ENCODE measurements at regions not wholly inside any gene's neighbourhood (a gene's known extent, or its start where the extent isn't known, plus 50 kb on each side); places are given as distances from the start of the nearest gene placed in this dataset.
A peak's percentile ranks its signal among the peaks of the same experiment; 100 is the strongest.
"Not testable (repeated sequence)": the region's sequence is repeated elsewhere in the genome, so short reads cannot be mapped to it uniquely, and the experiment has no call there.

- no peak for DNase-seq
Observed at GRCh38 chr15:77837649-77838025, 204.9 kb upstream of the LINGO1 start.

DNA sequence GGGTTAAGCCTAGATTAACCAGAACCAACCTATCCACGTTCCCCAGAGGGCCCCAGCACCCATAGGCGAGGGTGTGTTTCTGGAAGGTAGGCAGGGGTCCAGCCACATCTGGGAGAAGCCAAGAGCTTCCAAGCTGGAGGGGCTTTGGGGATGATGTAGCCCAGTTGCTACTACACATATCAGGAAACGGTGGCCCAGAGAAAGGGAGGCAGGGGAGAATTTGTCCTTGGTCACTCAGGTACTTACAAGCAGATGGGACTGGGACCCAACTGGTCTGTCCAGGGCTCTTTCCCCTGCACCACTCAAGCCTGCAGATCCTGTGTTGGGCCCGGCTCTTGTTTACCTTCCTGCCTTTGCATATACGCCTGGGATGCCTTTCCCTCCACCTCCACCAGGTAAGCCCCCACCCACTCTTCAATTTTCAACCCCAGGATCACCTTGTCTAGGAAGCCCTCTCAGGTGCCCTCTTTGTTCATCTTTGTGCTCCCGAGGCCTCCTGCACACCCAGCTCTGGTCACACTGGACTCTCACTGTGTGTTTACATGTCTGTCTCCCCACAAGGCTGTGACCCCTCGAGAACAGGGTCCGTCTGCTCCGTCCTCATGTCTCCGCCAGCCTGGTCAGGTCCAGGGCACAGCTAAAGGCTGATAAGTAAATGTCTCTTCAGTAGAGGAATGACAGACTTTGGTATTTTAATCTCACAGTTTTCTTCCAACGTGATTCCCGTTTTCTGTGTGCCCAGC, 204.4 kb upstream of the LINGO1 start:
- DNase-seq, result no peak

DNA sequence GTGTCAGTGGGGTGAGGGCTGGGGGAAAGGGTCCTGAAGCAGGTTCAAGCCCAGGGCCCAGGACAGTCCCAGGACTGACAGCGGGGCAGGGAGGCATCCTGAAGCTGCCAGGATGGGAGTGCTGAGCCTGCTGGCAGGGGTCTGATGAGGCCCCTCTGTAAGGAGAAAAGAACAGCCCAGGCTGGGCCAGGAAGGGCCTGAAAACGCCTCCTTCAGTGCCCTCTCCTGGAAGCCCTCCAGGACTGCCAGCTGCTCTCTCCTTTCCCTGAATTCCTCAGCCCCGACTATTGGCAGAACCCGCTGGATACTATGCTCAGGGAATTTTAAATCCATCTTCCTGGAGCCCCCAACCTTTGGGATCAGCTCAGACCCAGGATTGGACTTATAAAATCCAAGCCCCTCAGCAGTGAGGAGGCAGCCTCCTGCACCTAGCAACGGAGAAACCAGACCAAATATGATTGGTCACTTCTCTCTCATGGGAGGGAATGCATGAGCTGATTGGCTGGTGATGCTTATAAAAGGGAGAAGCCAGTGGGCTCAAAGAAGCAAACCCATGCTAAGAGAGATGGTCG, 203.5 kb upstream of the LINGO1 start:
- no peak for DNase-seq

- no peak for DNase-seq
Observed at GRCh38 chr15:77834276-77834990, 201.7 kb upstream of the LINGO1 start.

- no peak for DNase-seq
Observed at GRCh38 chr15:77832874-77833273, 200.2 kb upstream of the LINGO1 start.

DNA sequence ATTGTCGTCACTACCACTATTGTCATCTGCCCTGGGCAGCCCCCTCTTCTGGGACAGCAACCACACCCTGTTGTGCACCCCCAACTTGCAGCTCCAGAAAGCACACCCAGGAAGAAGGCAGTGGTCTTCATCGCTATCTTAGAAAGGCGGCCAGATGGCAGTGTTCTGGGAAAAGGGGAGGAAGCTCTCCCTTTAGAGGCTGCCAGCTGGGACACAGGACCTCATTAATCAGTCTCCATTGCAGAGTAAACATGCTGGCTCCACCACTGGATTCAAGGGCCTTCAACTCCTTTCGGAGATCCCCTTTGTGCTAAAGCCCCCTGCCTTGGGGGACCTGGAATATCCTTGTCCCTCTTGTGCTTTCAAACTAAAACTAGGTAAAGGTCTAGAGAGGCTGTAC, 199.3 kb upstream of the LINGO1 start:
- no peak for DNase-seq

- DNase-seq, result no peak
Observed at GRCh38 chr15:77830051-77830468, 197.3 kb upstream of the LINGO1 start.

DNA sequence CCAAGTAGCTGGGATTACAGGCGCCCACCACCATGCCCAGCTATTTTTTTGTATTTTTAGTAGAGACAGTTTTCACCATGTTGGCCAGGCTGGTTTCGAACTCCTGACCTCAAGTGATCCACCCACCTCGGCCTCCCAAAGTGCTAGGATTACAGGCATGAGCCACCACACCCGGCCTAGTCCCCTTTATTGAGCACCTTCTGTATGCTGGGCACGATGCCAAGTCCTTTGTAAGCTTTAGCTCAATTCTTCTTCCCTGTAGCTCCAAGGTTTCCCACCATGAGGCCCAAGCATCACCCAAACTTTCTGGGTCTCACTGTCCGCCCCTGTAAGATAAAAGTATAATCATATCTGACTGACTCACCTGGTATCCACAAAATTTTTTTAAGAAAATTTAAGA, 196.6 kb upstream of the LINGO1 start:
- DNase-seq, result not testable (repeated sequence)

GRCh38 chr15:77827860-77828259, 195.1 kb upstream of the LINGO1 start:
- DNase-seq, result no peak

DNA sequence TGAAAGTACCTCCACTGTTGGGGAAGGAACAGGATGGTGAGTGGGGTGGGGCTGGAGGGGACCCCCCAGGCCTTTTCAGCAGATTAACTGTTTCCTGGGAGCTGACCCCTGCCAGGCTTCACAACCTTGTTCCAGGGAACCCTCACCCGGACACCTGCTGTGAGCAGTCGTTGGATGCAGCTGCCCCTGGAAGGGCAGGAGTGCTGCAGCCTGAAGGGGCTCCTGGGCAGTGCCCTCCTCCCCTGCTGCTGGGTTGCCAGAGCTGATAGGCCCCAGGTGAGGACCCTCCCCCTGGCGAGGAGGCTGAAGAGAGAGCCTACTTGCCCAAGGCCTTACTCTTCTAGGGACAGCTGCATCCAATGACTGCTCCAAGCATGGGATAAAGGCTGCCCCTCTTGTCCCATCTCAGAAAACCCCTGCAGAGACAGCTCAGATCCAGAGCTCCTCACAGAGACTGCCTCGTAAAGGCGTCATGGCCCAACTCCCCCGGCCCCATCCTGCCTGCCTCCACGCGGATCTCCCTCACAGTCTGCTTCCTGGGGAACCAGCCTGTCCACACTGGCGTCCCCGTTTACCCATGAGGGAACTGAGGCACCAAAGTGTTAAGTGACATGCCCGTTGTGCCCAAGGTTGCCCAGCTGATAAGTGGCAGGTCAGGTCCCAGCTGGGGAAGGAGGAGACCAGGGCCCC, 193.4 kb upstream of the LINGO1 start:
- DNase-seq, result no peak

DNA sequence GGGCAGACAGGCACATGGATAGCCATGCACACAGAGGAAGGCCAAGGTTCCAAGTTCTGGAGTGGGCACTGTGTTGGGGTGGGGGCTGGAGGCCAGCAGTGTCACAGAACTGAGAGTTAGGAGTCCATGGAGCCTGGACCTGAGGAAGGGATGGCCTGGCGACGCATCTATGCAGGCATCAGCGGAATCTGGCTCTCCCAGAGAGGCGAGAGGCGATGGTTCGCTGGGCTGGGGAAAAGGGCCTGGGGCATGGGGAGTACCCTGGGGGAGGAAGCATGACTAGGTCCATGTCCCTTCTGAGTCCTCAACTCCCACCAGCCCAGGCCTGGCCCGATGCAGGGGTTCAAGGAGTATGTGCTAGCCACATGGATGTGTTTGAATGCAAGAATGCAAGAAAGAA, 192.8 kb upstream of the LINGO1 start:
- no peak for DNase-seq

DNA sequence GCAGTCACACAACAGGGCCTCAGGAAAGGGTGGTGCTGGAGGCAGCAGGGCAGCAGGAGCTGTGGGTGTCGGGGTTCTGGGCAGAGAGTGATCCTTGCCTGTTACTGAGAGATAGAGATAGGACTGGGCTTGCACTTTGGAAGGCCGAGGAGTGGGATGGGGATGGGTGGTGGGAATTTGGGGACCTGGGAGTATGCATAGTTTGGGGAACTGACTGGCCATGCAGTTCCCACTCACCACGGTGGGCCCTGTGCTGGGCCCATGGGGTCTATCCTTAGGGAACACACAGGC, 192.5 kb upstream of the LINGO1 start:
- DNase-seq, result no peak

- DNase-seq, result no peak
Observed at GRCh38 chr15:77824361-77825251, 191.9 kb upstream of the LINGO1 start.

- DNase-seq, result no peak
Observed at GRCh38 chr15:77823736-77824135, 191.0 kb upstream of the LINGO1 start.

GRCh38 chr15:77822631-77823230, 190.0 kb upstream of the LINGO1 start:
- no peak for DNase-seq

DNA sequence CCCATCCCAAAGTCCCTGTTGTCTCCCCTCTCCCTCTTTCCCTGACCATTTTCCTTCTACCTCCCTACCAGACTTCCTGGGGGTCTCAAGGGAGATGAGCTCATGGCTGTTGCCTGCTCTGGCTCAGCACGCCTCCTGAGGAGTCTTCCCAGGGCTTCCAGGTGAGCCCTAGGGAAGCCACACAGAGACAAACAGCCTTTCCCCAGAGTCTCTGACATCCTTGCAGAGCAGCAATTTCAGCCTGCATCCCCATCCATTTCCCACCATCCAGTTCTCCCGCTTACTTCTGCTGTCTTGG, 189.2 kb upstream of the LINGO1 start:
- no peak for DNase-seq

- DNase-seq, result peak; percentile 36
Observed at GRCh38 chr15:77821188-77821958, 188.7 kb upstream of the LINGO1 start.

- peak; percentile 24 for DNase-seq
Observed at GRCh38 chr15:77819851-77820728, 187.4 kb upstream of the LINGO1 start.

DNA sequence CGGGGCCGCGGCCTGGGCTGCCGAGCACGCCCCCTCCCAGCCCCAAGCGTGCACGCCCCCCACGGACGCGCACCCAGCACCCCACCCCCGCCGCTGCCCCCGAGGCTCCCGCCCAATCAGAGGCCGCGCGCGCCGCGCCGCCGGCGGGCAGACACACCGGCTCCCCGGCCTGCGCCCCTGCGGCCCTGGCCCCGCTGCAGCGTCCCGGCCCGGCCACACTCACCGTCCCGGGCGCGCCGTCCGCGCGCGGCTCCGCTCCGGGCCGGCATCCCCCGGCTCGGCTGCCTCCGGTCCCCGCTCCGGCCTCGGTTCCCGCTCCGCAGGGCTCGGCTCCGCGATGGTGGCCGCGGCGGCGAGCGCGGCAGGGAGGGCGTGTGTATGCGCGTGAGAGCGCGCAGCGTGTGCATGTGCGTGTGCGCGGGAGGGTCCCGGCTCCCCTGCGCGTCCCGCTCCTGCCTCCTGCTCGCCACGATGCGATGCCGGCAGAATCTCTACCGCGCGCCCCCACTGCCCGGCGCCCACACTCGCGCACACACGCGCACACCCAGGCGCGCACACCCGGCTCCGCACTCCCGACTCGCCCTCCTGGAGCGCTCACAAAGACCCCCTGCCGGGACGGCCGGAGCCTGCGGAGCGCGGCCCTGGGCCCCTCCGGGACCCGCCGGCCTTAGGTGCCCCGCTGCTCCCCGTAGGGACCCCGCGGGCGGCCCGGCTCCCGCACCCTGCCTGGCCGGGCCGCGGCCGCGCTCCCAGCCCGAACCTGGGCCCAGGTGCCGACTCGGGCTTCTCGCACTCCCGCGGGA, 186.5 kb upstream of the LINGO1 start:
- no peak for DNase-seq

DNA sequence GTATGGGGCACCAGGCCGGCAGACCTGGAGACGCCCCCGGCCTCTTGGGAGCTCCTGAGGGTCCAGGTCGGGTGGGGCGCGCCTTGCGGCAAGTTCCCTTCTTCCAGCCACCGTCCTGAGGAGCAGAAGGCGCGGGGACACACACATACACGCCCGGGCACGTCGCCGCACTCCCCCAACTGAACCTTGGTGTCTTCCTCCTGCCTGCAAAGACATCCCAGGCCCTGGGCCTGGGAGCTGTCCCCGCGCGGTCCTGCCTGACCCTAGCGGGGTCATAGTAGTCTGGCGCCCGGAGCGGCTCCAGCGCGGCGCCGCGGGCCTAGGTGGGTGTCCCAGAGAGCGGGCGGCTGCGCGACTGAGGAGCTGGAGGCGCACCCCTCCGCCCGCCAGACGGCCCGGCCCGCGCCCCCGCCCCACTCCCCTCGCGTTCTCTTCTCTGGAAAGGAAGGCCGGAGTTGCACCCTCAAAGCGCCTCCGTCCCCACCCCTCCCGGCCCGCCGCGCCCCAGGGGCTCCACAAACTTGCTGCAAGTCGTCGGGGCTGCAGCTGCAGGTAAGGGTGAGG, 185.9 kb upstream of the LINGO1 start:
- no peak for DNase-seq

Data from NCI-H526 treated with DMSO at 0.1 percent for 48 hours (cell line).